Activated CD8-positive, alpha-beta memory T cell treated with anti-CD3 and anti-CD28 coated beads, Interleukin-2, amount 10 ng/mL, durations not matched to agents 7 days and 5 days (primary cell): ENCODE measurements at regions not wholly inside any gene's neighbourhood (a gene's known extent, or its start where the extent isn't known, plus 50 kb on each side); places are given as distances from the start of the nearest gene placed in this dataset.

Source experiments
- ATAC-seq: fragments of 150-1000 bp; cut with Tn5 transposase; one replicate; pipeline ENCODE4 v1.10.0; 2021; ENCODE audit warnings: moderate library complexity
- CTCF ChIA-PET: fragments of 350-600 bp; sonication (Branson Sonifier 250); formaldehyde crosslinking; loops from one replicate; lab custom pipeline; 2021; ENCODE audit warnings: antibody characterized with exemption; lab: Charles Lee
- DNase-seq: peaks from one replicate; pipeline ENCODE4 v3.0.0-alpha.2; 2020
- H3K27ac Mint-ChIP-seq: one replicate; pipeline ENCODE4 v1.8.0; 2021; ENCODE audit warnings: mild to moderate bottlenecking, mixed read lengths
- H3K27me3 Mint-ChIP-seq: one replicate; pipeline ENCODE4 v1.8.0; 2021; ENCODE audit warnings: mixed read lengths
- H3K36me3 Mint-ChIP-seq: one replicate; pipeline ENCODE4 v1.8.0; 2021; ENCODE audit warnings: mild to moderate bottlenecking, mixed read lengths
- H3K4me1 Mint-ChIP-seq: one replicate; pipeline ENCODE4 v1.8.0; 2021; ENCODE audit warnings: mixed read lengths
- H3K4me3 Mint-ChIP-seq: one replicate; pipeline ENCODE4 v1.8.0; 2021; ENCODE audit warnings: mild to moderate bottlenecking, moderate library complexity, mixed read lengths
- H3K9me3 Mint-ChIP-seq: one replicate; pipeline ENCODE4 v1.8.0; 2022; ENCODE audit warnings: low read depth, mixed read lengths

- Mint-ChIP-seq H3K36me3 (no peaks in the 10 kb centered on the region), H3K9me3 (peaks cover 5% of the 10 kb centered on the region), H3K27ac (no peak overlapping the region), H3K4me1 (no peaks in the 10 kb centered on the region), H3K27me3 (no peaks in the 10 kb centered on the region), H3K4me3 (no peak overlapping the region)
- DNase-seq, result no peak
- no peak for ATAC-seq
- CTCF ChIA-PET, result no interaction called here
Observed at GRCh38 chr11:56932572-56933220, 56.0 kb upstream of the OR5AK2 start.

- DNase-seq, result no peak
- no peaks in the 10 kb centered on the region for H3K27me3 Mint-ChIP-seq
- no peaks in the 10 kb centered on the region for H3K4me1 Mint-ChIP-seq
- CTCF ChIA-PET, result no interaction called here
- H3K36me3 Mint-ChIP-seq, result no peaks in the 10 kb centered on the region
- no peak overlapping the region for H3K4me3 Mint-ChIP-seq
- no peak overlapping the region for H3K27ac Mint-ChIP-seq
- H3K9me3 Mint-ChIP-seq, result peaks cover 2% of the 10 kb centered on the region
- no peak for ATAC-seq
Observed at GRCh38 chr11:56923116-56923515, 65.6 kb upstream of the OR5AK2 start.

- no peak for ATAC-seq
- no peaks in the 10 kb centered on the region for H3K27me3 Mint-ChIP-seq
- DNase-seq, result no peak
- CTCF ChIA-PET, result no interaction called here
- H3K4me1 Mint-ChIP-seq, result no peaks in the 10 kb centered on the region
- H3K36me3 Mint-ChIP-seq, result no peaks in the 10 kb centered on the region
- no peak overlapping the region for H3K4me3 Mint-ChIP-seq
- peaks cover 2% of the 10 kb centered on the region for H3K9me3 Mint-ChIP-seq
- no peak overlapping the region for H3K27ac Mint-ChIP-seq
Observed at GRCh38 chr11:56922421-56922820, 66.3 kb upstream of the OR5AK2 start.

- no peaks in the 10 kb centered on the region for H3K36me3 Mint-ChIP-seq
- no peak overlapping the region for H3K4me3 Mint-ChIP-seq
- no peak overlapping the region for H3K27ac Mint-ChIP-seq
- no peaks in the 10 kb centered on the region for H3K4me1 Mint-ChIP-seq
- no peak for DNase-seq
- CTCF ChIA-PET, result no interaction called here
- H3K27me3 Mint-ChIP-seq, result no peaks in the 10 kb centered on the region
- ATAC-seq, result no peak
- H3K9me3 Mint-ChIP-seq, result peaks cover 2% of the 10 kb centered on the region
Observed at GRCh38 chr11:56917708-56918400, 70.9 kb upstream of the OR5AK2 start.

- H3K27ac Mint-ChIP-seq, result no peak overlapping the region
- H3K4me3 Mint-ChIP-seq, result no peak overlapping the region
- CTCF ChIA-PET, result no interaction called here
- no peaks in the 10 kb centered on the region for H3K4me1 Mint-ChIP-seq
- H3K9me3 Mint-ChIP-seq, result peaks cover 2% of the 10 kb centered on the region
- no peak for DNase-seq
- H3K36me3 Mint-ChIP-seq, result no peaks in the 10 kb centered on the region
- ATAC-seq, result no peak
- no peaks in the 10 kb centered on the region for H3K27me3 Mint-ChIP-seq
Observed at GRCh38 chr11:56916587-56916986, 72.1 kb upstream of the OR5AK2 start.

GRCh38 chr11:56916162-56916561 is 72.6 kb upstream of the OR5AK2 start:
- H3K9me3 Mint-ChIP-seq, result peaks cover 2% of the 10 kb centered on the region
- no peak overlapping the region for H3K27ac Mint-ChIP-seq
- CTCF ChIA-PET, result no interaction called here
- ATAC-seq (no peak), DNase-seq (no peak)
- no peaks in the 10 kb centered on the region for H3K4me1 Mint-ChIP-seq
- H3K4me3 Mint-ChIP-seq, result no peak overlapping the region
- H3K36me3 Mint-ChIP-seq, result no peaks in the 10 kb centered on the region
- no peaks in the 10 kb centered on the region for H3K27me3 Mint-ChIP-seq

GRCh38 chr11:56911312-56911711 is 77.4 kb upstream of the OR5AK2 start:
- Mint-ChIP-seq H3K4me3 (no peak overlapping the region), H3K27me3 (no peaks in the 10 kb centered on the region), H3K4me1 (no peaks in the 10 kb centered on the region), H3K36me3 (no peaks in the 10 kb centered on the region), H3K9me3 (peaks cover 3% of the 10 kb centered on the region), H3K27ac (no peak overlapping the region)
- ATAC-seq, result no peak
- DNase-seq, result no peak
- CTCF ChIA-PET, result no interaction called here

GRCh38 chr11:56910785-56911184 is 77.9 kb upstream of the OR5AK2 start:
- DNase-seq (no peak), ATAC-seq (no peak)
- Mint-ChIP-seq H3K9me3 (peaks cover 3% of the 10 kb centered on the region), H3K4me3 (no peak overlapping the region), H3K36me3 (no peaks in the 10 kb centered on the region), H3K27me3 (no peaks in the 10 kb centered on the region), H3K27ac (no peak overlapping the region), H3K4me1 (no peaks in the 10 kb centered on the region)
- CTCF ChIA-PET, result no interaction called here

- CTCF ChIA-PET, result no interaction called here
- Mint-ChIP-seq H3K4me3 (no peak overlapping the region), H3K9me3 (peaks cover 3% of the 10 kb centered on the region), H3K4me1 (no peaks in the 10 kb centered on the region), H3K27ac (no peak overlapping the region), H3K36me3 (no peaks in the 10 kb centered on the region), H3K27me3 (no peaks in the 10 kb centered on the region)
- ATAC-seq (no peak), DNase-seq (no peak)
Observed at GRCh38 chr11:56910046-56910773, 78.5 kb upstream of the OR5AK2 start.

- Mint-ChIP-seq H3K36me3 (no peaks in the 10 kb centered on the region), H3K9me3 (peaks cover 3% of the 10 kb centered on the region), H3K27ac (no peak overlapping the region), H3K4me1 (no peaks in the 10 kb centered on the region), H3K4me3 (no peak overlapping the region), H3K27me3 (no peaks in the 10 kb centered on the region)
- no peak for ATAC-seq
- CTCF ChIA-PET, result no interaction called here
- DNase-seq, result no peak
Observed at GRCh38 chr11:56909563-56909962, 79.2 kb upstream of the OR5AK2 start.

GRCh38 chr11:56909080-56909479 is 79.6 kb upstream of the OR5AK2 start:
- Mint-ChIP-seq H3K9me3 (peaks cover 3% of the 10 kb centered on the region), H3K4me3 (no peak overlapping the region), H3K4me1 (no peaks in the 10 kb centered on the region), H3K27me3 (no peaks in the 10 kb centered on the region), H3K27ac (no peak overlapping the region), H3K36me3 (no peaks in the 10 kb centered on the region)
- ATAC-seq, result no peak
- no peak for DNase-seq
- CTCF ChIA-PET, result no interaction called here

- no peaks in the 10 kb centered on the region for H3K27me3 Mint-ChIP-seq
Observed at GRCh38 chr11:56906683-56907148, 82.0 kb upstream of the OR5AK2 start.

GRCh38 chr11:56905936-56906335 is 82.8 kb upstream of the OR5AK2 start:
- Mint-ChIP-seq H3K4me3 (no peak overlapping the region), H3K4me1 (no peaks in the 10 kb centered on the region), H3K36me3 (no peaks in the 10 kb centered on the region), H3K27me3 (no peaks in the 10 kb centered on the region), H3K9me3 (peaks cover 3% of the 10 kb centered on the region), H3K27ac (no peak overlapping the region)
- no peak for ATAC-seq
- CTCF ChIA-PET, result no interaction called here
- no peak for DNase-seq

More at GRCh38 chr11:56906683-56907148, 82.0 kb upstream of the OR5AK2 start:
- H3K4me1 Mint-ChIP-seq, result no peaks in the 10 kb centered on the region
- ATAC-seq (no peak), DNase-seq (no peak)
- H3K36me3 Mint-ChIP-seq, result no peaks in the 10 kb centered on the region
- H3K27ac Mint-ChIP-seq, result no peak overlapping the region
- H3K4me3 Mint-ChIP-seq, result no peak overlapping the region
- CTCF ChIA-PET, result no interaction called here
- peaks cover 3% of the 10 kb centered on the region for H3K9me3 Mint-ChIP-seq

- no peak overlapping the region for H3K27ac Mint-ChIP-seq
- ATAC-seq (no peak), DNase-seq (no peak)
- no peaks in the 10 kb centered on the region for H3K36me3 Mint-ChIP-seq
- CTCF ChIA-PET, result no interaction called here
- H3K27me3 Mint-ChIP-seq, result no peaks in the 10 kb centered on the region
- peaks cover 3% of the 10 kb centered on the region for H3K9me3 Mint-ChIP-seq
- H3K4me1 Mint-ChIP-seq, result no peaks in the 10 kb centered on the region
- H3K4me3 Mint-ChIP-seq, result no peak overlapping the region
Observed at GRCh38 chr11:56905442-56905841, 83.3 kb upstream of the OR5AK2 start.
